IMR-90 (cell line): ENCODE measurements at regions not wholly inside any gene's neighbourhood (a gene's known extent, or its start where the extent isn't known, plus 50 kb on each side); places are given as distances from the start of the nearest gene placed in this dataset.

Source experiments
- CEBPB ChIP-seq: IDR thresholded peaks from 2 replicates; pipeline ENCODE4 v1.6.1; 2012; ENCODE audit warnings: low read depth, low read length, improper control_type of control experiment
- CHD1 ChIP-seq: IDR thresholded peaks from 2 replicates; pipeline ENCODE4 v1.6.1; 2012; ENCODE audit warnings: low read depth, low read length, improper control_type of control experiment
- MXI1 ChIP-seq: IDR thresholded peaks from 2 replicates; pipeline ENCODE4 v1.6.1; 2012; ENCODE audit warnings: low read depth, mild to moderate bottlenecking, low read length, moderate library complexity, borderline replicate concordance
- POLR2A ChIP-seq: IDR thresholded peaks from 2 replicates; pipeline ENCODE4 v1.6.1; 2012; ENCODE audit warnings: mild to moderate bottlenecking, low read depth, low read length
- RAD21 ChIP-seq: IDR thresholded peaks from 2 replicates; pipeline ENCODE4 v1.6.1; 2012; ENCODE audit warnings: low read length, improper control_type of control experiment
- SMC3 ChIP-seq: fragments of 150-350 bp; IDR thresholded peaks from 2 replicates; pipeline ENCODE4 v1.6.1; 2016; ENCODE audit warnings: low read depth, mild to moderate bottlenecking, antibody characterized with exemption, low read length, moderate library complexity
- USF2 ChIP-seq: fragments of 150-350 bp; IDR thresholded peaks from 2 replicates; pipeline ENCODE4 v1.6.1; 2017; ENCODE audit warnings: mild to moderate bottlenecking, antibody characterized with exemption, low read length, low read depth
- TF ChIP-seq, protein P1 (sequence below): conservative IDR thresholded peaks from 2 replicates; pipeline ENCODE4 v1.5.1; 2012; ENCODE audit warnings: mild to moderate bottlenecking, low read depth, low read length, improper control_type of control experiment

DNA sequence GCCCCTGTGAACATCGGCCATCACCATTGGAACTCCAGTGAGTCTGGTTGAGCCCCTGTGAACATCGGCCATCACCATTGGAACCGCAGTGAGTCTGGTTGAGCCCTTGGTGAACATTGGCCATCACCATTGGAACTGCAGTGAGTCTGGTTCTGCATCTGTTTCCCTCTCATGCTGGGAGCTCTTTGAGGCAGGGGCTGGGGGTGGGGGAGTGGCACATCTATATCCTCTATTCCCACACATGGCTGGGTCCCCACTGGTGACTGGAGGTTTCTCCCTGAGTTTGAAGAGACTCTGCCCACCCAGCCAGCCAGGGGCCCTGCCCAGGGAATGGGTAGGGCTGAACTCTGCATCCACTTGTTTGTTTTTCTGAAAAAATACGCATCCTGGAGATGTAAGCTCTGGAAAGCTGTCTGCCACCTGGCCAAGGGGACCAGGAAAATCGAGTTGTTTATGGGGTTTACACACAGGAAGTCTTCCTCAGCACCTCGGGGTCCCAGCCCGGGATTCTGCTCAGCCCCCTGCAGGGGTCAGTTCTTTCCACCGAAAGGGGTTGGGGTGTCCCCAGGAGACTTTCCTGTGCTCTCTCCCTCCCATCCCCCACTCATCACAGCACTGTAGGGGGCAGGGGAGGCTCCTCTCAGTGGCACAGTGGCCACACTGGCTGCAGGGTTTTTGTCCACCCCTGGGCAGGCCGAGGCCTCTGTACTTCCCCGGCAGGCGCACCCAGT lies 170.5 kb upstream of the GSC start:
- TF ChIP-seq, protein P1, sequence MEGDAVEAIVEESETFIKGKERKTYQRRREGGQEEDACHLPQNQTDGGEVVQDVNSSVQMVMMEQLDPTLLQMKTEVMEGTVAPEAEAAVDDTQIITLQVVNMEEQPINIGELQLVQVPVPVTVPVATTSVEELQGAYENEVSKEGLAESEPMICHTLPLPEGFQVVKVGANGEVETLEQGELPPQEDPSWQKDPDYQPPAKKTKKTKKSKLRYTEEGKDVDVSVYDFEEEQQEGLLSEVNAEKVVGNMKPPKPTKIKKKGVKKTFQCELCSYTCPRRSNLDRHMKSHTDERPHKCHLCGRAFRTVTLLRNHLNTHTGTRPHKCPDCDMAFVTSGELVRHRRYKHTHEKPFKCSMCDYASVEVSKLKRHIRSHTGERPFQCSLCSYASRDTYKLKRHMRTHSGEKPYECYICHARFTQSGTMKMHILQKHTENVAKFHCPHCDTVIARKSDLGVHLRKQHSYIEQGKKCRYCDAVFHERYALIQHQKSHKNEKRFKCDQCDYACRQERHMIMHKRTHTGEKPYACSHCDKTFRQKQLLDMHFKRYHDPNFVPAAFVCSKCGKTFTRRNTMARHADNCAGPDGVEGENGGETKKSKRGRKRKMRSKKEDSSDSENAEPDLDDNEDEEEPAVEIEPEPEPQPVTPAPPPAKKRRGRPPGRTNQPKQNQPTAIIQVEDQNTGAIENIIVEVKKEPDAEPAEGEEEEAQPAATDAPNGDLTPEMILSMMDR, result no peak
- no peak for TF ChIP-seq CHD1
- no peak for TF ChIP-seq USF2
- no peak for TF ChIP-seq RAD21
- no peak for TF ChIP-seq POLR2A
- TF ChIP-seq CEBPB, result no peak
- no peak for TF ChIP-seq MXI1
- TF ChIP-seq SMC3, result no peak
